SK-N-SH (cell line): ENCODE measurements at regions not wholly inside any gene's neighbourhood (a gene's known extent, or its start where the extent isn't known, plus 50 kb on each side); places are given as distances from the start of the nearest gene placed in this dataset.

ENCODE experiments used
- CTCF ChIA-PET: fragments of 300-600, 350-600 bp; formaldehyde crosslinking; extraction: SDS; loops from one replicate; lab custom pipeline; 2021; lab: Yijun Ruan, JAX
- POLR2A ChIA-PET: fragments of 350-600 bp; sonication (Branson Sonifier 250); formaldehyde crosslinking; extraction: SDS; loops from one replicate; lab custom pipeline; 2020; ENCODE audit warnings: antibody characterized with exemption, inconsistent platforms; lab: Yijun Ruan, JAX
- DNase-seq: peaks from one replicate; pipeline ENCODE4 v3.0.0; 2012
- H2AFZ ChIP-seq: fragments of 200-600 bp; sonication (generic); 2 replicates; pipeline ENCODE4 v1.8.1; 2016; ENCODE audit warnings: antibody characterized with exemption, mild to moderate bottlenecking, low read depth
- H3F3A ChIP-seq: fragments of 200-600 bp; sonication (generic); replicated peaks from 2 replicates; pipeline ENCODE3; 2016; ENCODE audit warnings: antibody characterized with exemption, mild to moderate bottlenecking; ENCODE audit not compliant: insufficient read depth
- H3K27ac ChIP-seq, 2 experiments: fragments of 200-500 bp in 1 of 2; fragments of 200-600 bp in 1 of 2; sonication (Bioruptor generic) in 1 of 2; sonication (generic), shearing (Covaris generic) in 1 of 2; 2 replicates each; pipeline versions ENCODE4 v1.5.1 to v1.6.1; 2014 to 2016; ENCODE audit warnings: low read depth in 2 of 2, inconsistent platforms in 1 of 2, low read length in 1 of 2, mild to moderate bottlenecking in 1 of 2, mixed read lengths in 1 of 2
- H3K27me3 ChIP-seq: fragments of 200-600 bp; sonication (generic), shearing (Covaris generic); 2 replicates; pipeline ENCODE4 v1.6.1; 2016; ENCODE audit warnings: mixed run types; ENCODE audit not compliant: insufficient read depth
- H3K36me3 ChIP-seq, 2 experiments: fragments of 200-500 bp in 1 of 2; fragments of 200-600 bp in 1 of 2; sonication (Bioruptor generic) in 1 of 2; sonication (generic) in 1 of 2; replicated peaks in 1 of 2; 2 replicates each; pipeline versions ENCODE3 to v1.5.1; 2014 to 2016; ENCODE audit warnings: low read length in 1 of 2, mild to moderate bottlenecking in 1 of 2; ENCODE audit not compliant: insufficient read depth in 2 of 2, control insufficient read depth in 1 of 2
- H3K4me1 ChIP-seq, 2 experiments: fragments of 200-500 bp in 1 of 2; fragments of 200-600 bp in 1 of 2; sonication (Bioruptor generic) in 1 of 2; sonication (generic), shearing (Covaris generic) in 1 of 2; 2 replicates each; pipeline versions ENCODE4 v1.5.1 to v1.6.1; 2014 to 2016; ENCODE audit warnings: low read depth in 1 of 2, low read length in 1 of 2, mixed run types in 1 of 2; ENCODE audit not compliant: insufficient read depth in 2 of 2, control insufficient read depth in 1 of 2
- H3K4me2 ChIP-seq: fragments of 200-600 bp; sonication (generic), shearing (Covaris generic); 2 replicates; pipeline ENCODE4 v1.6.1; 2017; ENCODE audit warnings: mixed run types
- H3K4me3 ChIP-seq, 2 experiments: fragments of 200-500 bp in 1 of 2; fragments of 200-600 bp in 1 of 2; sonication (Bioruptor generic) in 1 of 2; sonication (generic), shearing (Covaris generic) in 1 of 2; 2 replicates each; pipeline versions ENCODE4 v1.5.1 to v1.8.1; 2014 to 2016; ENCODE audit warnings: low read depth in 2 of 2, inconsistent platforms in 1 of 2, low read length in 1 of 2, mild to moderate bottlenecking in 1 of 2, mixed read lengths in 1 of 2, moderate library complexity in 1 of 2
- H3K79me2 ChIP-seq: fragments of 200-600 bp; sonication (generic); 2 replicates; pipeline ENCODE4 v1.8.1; 2017; ENCODE audit warnings: mild to moderate bottlenecking; ENCODE audit not compliant: insufficient read depth
- H3K9ac ChIP-seq: fragments of 200-600 bp; sonication (generic); 2 replicates; pipeline ENCODE4 v1.6.1; 2017; ENCODE audit warnings: mixed run types
- H3K9me2 ChIP-seq: fragments of 200-600 bp; sonication (generic); 2 replicates; pipeline ENCODE4 v1.6.1; 2017; ENCODE audit warnings: mixed run types
- H3K9me3 ChIP-seq: fragments of 200-600 bp; sonication (generic); 2 replicates; pipeline ENCODE4 v1.6.1; 2017; ENCODE audit warnings: mixed run types, mild to moderate bottlenecking, moderate library complexity
- H4K20me1 ChIP-seq: fragments of 200-600 bp; sonication (generic); 2 replicates; pipeline ENCODE4 v1.6.1; 2017; ENCODE audit warnings: mild to moderate bottlenecking, mixed run types; ENCODE audit not compliant: insufficient read depth
- ELF1 ChIP-seq: IDR thresholded peaks from 2 replicates; pipeline ENCODE4 v1.4.0; 2012
- FOSL2 ChIP-seq: IDR thresholded peaks from 2 replicates; pipeline ENCODE4 v1.4.0; 2012; ENCODE audit warnings: low read depth, mild to moderate bottlenecking, moderate library complexity, borderline replicate concordance
- JUND ChIP-seq: IDR thresholded peaks from 2 replicates; pipeline ENCODE4 v1.4.0; 2012
- MXI1 ChIP-seq: IDR thresholded peaks from 2 replicates; pipeline ENCODE4 v1.6.1; 2012; ENCODE audit warnings: mild to moderate bottlenecking, low read depth, low read length, improper control_type of control experiment
- NFIC ChIP-seq: IDR thresholded peaks from 2 replicates; pipeline ENCODE4 v1.4.0; 2012; ENCODE audit warnings: borderline replicate concordance
- RAD21 ChIP-seq: IDR thresholded peaks from 2 replicates; pipeline ENCODE4 v1.6.1; 2012; ENCODE audit warnings: mild to moderate bottlenecking, low read length
- RCOR1 ChIP-seq: fragments of 150-350 bp; IDR thresholded peaks from 2 replicates; pipeline ENCODE4 v1.6.1; 2017; ENCODE audit warnings: antibody characterized with exemption, low read length
- RXRA ChIP-seq: IDR thresholded peaks from 2 replicates; pipeline ENCODE4 v1.4.0; 2012; ENCODE audit warnings: low read depth, mild to moderate bottlenecking, borderline replicate concordance
- SIN3A ChIP-seq: IDR thresholded peaks from 2 replicates; pipeline ENCODE4 v1.6.1; 2012; ENCODE audit warnings: low read depth, mild to moderate bottlenecking, low read length, moderate library complexity, borderline replicate concordance
- SMC3 ChIP-seq: IDR thresholded peaks from 2 replicates; pipeline ENCODE4 v1.6.1; 2012; ENCODE audit warnings: low read depth, low read length, improper control_type of control experiment
- TAF1 ChIP-seq: IDR thresholded peaks from 2 replicates; pipeline ENCODE4 v1.6.1; 2012; ENCODE audit warnings: low read depth, mild to moderate bottlenecking, low read length, moderate library complexity, borderline replicate concordance
- TCF12 ChIP-seq: IDR thresholded peaks from 2 replicates; pipeline ENCODE4 v1.4.0; 2012
- YY1 ChIP-seq: IDR thresholded peaks from 2 replicates; pipeline ENCODE4 v1.4.0; 2012; ENCODE audit warnings: low read depth, mild to moderate bottlenecking
- WGBS: methylation state at CpG from one replicate; pipeline ENCODE4 v1.1.6; 2017; ENCODE audit warnings: low lambda C conversion rate; 5-methylcytosine and 5-hydroxymethylcytosine counted together
- TF ChIP-seq, protein P1 (sequence below): fragments of 200-600 bp; sonication (generic); IDR thresholded peaks from 2 replicates; pipeline ENCODE4 v1.6.1; 2017; ENCODE audit warnings: antibody characterized with exemption, mild to moderate bottlenecking, moderate library complexity
- TF ChIP-seq, protein P2 (sequence below): IDR thresholded peaks from 2 replicates; pipeline ENCODE4; 2012

DNA sequence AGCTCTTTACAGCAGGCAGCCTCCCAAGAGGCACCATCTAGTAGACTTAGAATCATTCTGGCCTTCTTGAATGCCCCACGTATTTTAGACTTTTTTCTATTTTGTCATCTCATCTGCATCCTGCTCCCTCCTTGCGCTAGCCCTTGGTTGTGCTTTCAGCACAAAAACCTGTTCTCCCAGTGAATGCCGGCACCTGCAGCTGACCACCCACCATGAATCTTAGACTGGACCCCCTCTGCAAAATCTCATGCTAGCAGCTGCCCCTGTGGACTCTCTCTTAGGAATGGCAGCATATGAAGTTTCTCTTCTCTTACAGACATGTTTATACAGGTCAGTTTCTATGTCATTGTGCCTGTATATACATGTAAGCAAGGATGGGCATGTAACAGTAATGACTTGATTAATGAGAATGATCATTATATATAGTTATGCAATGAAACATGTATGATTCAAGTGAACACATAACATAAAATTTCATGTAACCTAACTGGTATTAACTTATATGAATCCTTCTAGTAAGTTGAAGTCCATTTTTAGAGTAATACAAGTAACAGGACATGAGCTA is 159.8 kb downstream of the SUCLG1 start (continued):
- TF ChIP-seq NFIC (no peak), TCF12 (no peak), ELF1 (no peak)
- TF ChIP-seq, protein P1, sequence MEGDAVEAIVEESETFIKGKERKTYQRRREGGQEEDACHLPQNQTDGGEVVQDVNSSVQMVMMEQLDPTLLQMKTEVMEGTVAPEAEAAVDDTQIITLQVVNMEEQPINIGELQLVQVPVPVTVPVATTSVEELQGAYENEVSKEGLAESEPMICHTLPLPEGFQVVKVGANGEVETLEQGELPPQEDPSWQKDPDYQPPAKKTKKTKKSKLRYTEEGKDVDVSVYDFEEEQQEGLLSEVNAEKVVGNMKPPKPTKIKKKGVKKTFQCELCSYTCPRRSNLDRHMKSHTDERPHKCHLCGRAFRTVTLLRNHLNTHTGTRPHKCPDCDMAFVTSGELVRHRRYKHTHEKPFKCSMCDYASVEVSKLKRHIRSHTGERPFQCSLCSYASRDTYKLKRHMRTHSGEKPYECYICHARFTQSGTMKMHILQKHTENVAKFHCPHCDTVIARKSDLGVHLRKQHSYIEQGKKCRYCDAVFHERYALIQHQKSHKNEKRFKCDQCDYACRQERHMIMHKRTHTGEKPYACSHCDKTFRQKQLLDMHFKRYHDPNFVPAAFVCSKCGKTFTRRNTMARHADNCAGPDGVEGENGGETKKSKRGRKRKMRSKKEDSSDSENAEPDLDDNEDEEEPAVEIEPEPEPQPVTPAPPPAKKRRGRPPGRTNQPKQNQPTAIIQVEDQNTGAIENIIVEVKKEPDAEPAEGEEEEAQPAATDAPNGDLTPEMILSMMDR, result no peak

DNA sequence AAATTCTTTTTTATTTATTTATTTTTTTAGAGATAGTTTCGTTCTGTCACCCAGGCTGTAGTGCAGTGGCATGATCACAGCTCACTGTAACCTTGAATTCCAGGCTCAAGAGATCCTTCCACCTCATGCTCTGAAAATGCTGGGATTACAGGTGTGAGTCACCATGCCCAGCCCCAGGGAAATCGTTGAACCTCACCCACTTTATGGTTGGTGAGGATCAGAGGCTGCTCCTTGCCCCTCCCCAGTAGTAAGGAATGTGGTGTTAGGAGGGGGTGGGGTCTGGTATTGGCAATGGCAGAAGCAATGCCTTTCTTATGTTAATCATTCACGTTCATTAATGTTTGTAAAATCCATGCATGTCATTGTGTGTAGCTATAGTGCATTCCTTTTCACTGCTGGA is 161.9 kb downstream of the SUCLG1 start:
- 3% methylated on average over 3 of the region's 3 CpGs for WGBS
- Histone ChIP-seq H3K9me3 (no peaks in the 10 kb centered on the region), H3K36me3 (no peaks in the 10 kb centered on the region), H3F3A (no peaks in the 10 kb centered on the region), H4K20me1 (no peaks in the 10 kb centered on the region), H2AFZ (no peak overlapping the region), H3K9me2 (no peaks in the 10 kb centered on the region), H3K27me3 (peaks cover 5% of the 10 kb centered on the region; the same call in 1 of the 2 replicates), H3K9ac (no peak overlapping the region), H3K4me3 (no peak overlapping the region), H3K4me1 (no peaks in the 10 kb centered on the region), H3K27ac (no peak overlapping the region), H3K4me2 (no peak overlapping the region), H3K79me2 (no peaks in the 10 kb centered on the region)
- DNase-seq, result no peak
- CTCF ChIA-PET, result interaction anchor here (0.9 kb wide), 1 partner anchor 17 kb away, joined by 3 read pairs; no protein-coding TSS in a partner anchor
- POLR2A ChIA-PET, result no interaction called here
- TF ChIP-seq, protein P1, result no peak
- TF ChIP-seq SIN3A (no peak), YY1 (no peak), ELF1 (no peak), RAD21 (no peak), RCOR1 (no peak), FOSL2 (no peak), SMC3 (no peak), TCF12 (no peak), JUND (no peak), TAF1 (no peak), MXI1 (no peak), RXRA (no peak)
- TF ChIP-seq, protein P2, sequence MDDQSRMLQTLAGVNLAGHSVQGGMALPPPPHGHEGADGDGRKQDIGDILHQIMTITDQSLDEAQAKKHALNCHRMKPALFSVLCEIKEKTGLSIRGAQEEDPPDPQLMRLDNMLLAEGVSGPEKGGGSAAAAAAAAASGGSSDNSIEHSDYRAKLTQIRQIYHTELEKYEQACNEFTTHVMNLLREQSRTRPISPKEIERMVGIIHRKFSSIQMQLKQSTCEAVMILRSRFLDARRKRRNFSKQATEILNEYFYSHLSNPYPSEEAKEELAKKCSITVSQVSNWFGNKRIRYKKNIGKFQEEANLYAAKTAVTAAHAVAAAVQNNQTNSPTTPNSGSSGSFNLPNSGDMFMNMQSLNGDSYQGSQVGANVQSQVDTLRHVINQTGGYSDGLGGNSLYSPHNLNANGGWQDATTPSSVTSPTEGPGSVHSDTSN, result no peak
